ENCODE measurements at regions not wholly inside any gene's neighbourhood (a gene's known extent, or its start where the extent isn't known, plus 50 kb on each side); places are given as distances from the start of the nearest gene placed in this dataset.

GRCh38 chr1:194067772-194068171 lies 881.4 kb upstream of the B3GALT2 start:
- H3K27me3 Mint-ChIP-seq (ENCODE audit: insufficient read depth), result no peaks in the 10 kb centered on the region
- 84% methylated on average over 2 of the region's 2 CpGs; no CpG with 5 or more reads in 1 of the 2 experiments for WGBS, 2 experiments (ENCODE audit: insufficient coverage in 1 of 2, insufficient read length in 1 of 2)
- Histone ChIP-seq H3K9ac (ENCODE audit: extremely low read depth, low read length, poor library complexity, severe bottlenecking) (no peak overlapping the region), H3K36me3 (ENCODE audit: control insufficient read depth, insufficient read depth, low read length) (no peaks in the 10 kb centered on the region), H3K27me3 (ENCODE audit: control insufficient read depth, insufficient read depth, low read length, poor library complexity, severe bottlenecking) (no peaks in the 10 kb centered on the region), H3K4me1 (ENCODE audit: control insufficient read depth, insufficient read depth, low read length) (no peaks in the 10 kb centered on the region), H3K4me3 (ENCODE audit: low read length) (no peak overlapping the region), H3K9me3 (ENCODE audit: control insufficient read depth, low read length) (no peaks in the 10 kb centered on the region), H3K27ac (ENCODE audit: low read depth, low read length) (no peak overlapping the region)
- no peaks in the 10 kb centered on the region for H3K9me3 Mint-ChIP-seq
- no peak for TF ChIP-seq CTCF (conservative IDR thresholded peaks at IDR 0.05)
- H3K27ac Mint-ChIP-seq, result no peak overlapping the region
- no peak overlapping the region for H3K4me3 Mint-ChIP-seq
- no peak for DNase-seq
- H3K4me1 Mint-ChIP-seq, result no peaks in the 10 kb centered on the region
- H3K36me3 Mint-ChIP-seq (ENCODE audit: low read depth), result no peaks in the 10 kb centered on the region

- Histone ChIP-seq H3K4me3 (ENCODE audit: low read length) (no peak overlapping the region), H3K4me1 (ENCODE audit: control insufficient read depth, insufficient read depth, low read length) (no peaks in the 10 kb centered on the region), H3K27me3 (ENCODE audit: control insufficient read depth, insufficient read depth, low read length, poor library complexity, severe bottlenecking) (no peaks in the 10 kb centered on the region), H3K36me3 (ENCODE audit: control insufficient read depth, insufficient read depth, low read length) (no peaks in the 10 kb centered on the region), H3K27ac (ENCODE audit: low read depth, low read length) (no peak overlapping the region), H3K9me3 (ENCODE audit: control insufficient read depth, low read length) (no peaks in the 10 kb centered on the region), H3K9ac (ENCODE audit: extremely low read depth, low read length, poor library complexity, severe bottlenecking) (no peak overlapping the region)
- no peak for TF ChIP-seq CTCF (conservative IDR thresholded peaks at IDR 0.05)
- Mint-ChIP-seq H3K9me3 (peaks cover 1% of the 10 kb centered on the region), H3K36me3 (ENCODE audit: low read depth) (no peaks in the 10 kb centered on the region), H3K4me1 (no peaks in the 10 kb centered on the region), H3K4me3 (no peak overlapping the region), H3K27ac (no peak overlapping the region), H3K27me3 (ENCODE audit: insufficient read depth) (no peaks in the 10 kb centered on the region)
- no peak for DNase-seq
- WGBS, 2 experiments (ENCODE audit: insufficient coverage in 1 of 2, insufficient read length in 1 of 2), result 94% methylated on average over 2 of the region's 2 CpGs; no CpG with 5 or more reads in 1 of the 2 experiments
These were observed 876.5 kb upstream of the B3GALT2 start for GRCh38 chr1:194062962-194063361.

- Histone ChIP-seq H3K4me1 (ENCODE audit: control insufficient read depth, insufficient read depth, low read length) (no peaks in the 10 kb centered on the region), H3K9me3 (ENCODE audit: control insufficient read depth, low read length) (no peaks in the 10 kb centered on the region), H3K36me3 (ENCODE audit: control insufficient read depth, insufficient read depth, low read length) (no peaks in the 10 kb centered on the region), H3K27me3 (ENCODE audit: control insufficient read depth, insufficient read depth, low read length, poor library complexity, severe bottlenecking) (no peaks in the 10 kb centered on the region), H3K27ac (ENCODE audit: low read depth, low read length) (no peak overlapping the region), H3K9ac (ENCODE audit: extremely low read depth, low read length, poor library complexity, severe bottlenecking) (no peak overlapping the region), H3K4me3 (ENCODE audit: low read length) (no peak overlapping the region)
- DNase-seq, result no peak
- TF ChIP-seq CTCF (conservative IDR thresholded peaks at IDR 0.05), result no peak
- H3K4me1 Mint-ChIP-seq, result no peaks in the 10 kb centered on the region
- 93 to 100% methylated on average over 1 of the region's 1 CpG for WGBS, 2 experiments (ENCODE audit: insufficient coverage in 1 of 2, insufficient read length in 1 of 2)
- H3K36me3 Mint-ChIP-seq (ENCODE audit: low read depth), result no peaks in the 10 kb centered on the region
- H3K9me3 Mint-ChIP-seq, result peaks cover 1% of the 10 kb centered on the region
- no peaks in the 10 kb centered on the region for H3K27me3 Mint-ChIP-seq (ENCODE audit: insufficient read depth)
- no peak overlapping the region for H3K4me3 Mint-ChIP-seq
- H3K27ac Mint-ChIP-seq, result no peak overlapping the region
These were observed 876.1 kb upstream of the B3GALT2 start for GRCh38 chr1:194062526-194062925.
